ENCODE measurements at regions not wholly inside any gene's neighbourhood (a gene's known extent, or its start where the extent isn't known, plus 50 kb on each side); places are given as distances from the start of the nearest gene placed in this dataset.

DNA sequence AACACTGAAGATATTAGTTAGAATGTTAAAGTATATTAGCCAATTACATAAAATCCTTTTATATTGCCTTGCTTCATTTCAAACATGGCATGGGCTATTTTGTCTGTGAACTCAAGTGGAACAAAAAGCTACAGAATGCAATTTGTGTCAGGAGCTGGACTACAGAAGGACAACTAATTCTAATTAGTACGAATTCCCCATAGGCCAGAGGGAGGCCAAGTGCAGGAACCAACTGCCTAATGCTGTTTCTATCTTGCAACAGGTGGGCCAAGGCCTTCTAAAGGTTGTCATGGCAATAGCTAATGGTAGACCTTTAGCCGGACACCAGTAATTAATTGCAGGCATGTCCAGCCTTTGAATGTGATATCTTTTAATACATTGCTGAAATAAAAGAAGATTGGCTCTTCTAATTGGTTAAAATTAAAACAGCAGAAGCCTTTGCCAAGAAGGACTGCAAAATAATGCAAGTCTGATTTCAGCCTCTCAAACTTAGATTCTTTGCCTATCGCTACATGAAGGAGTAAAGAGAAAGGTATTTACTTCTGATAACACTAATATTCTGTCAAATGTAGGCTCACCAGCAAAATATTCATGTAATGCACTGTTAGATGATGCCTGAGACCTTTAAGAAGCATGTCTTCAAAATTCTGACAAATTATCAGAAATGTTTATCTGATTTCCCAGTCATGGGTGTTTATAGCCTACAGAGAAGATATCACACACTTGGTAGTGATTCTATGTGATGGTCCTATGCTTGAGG is 232.1 kb downstream of the LMO4 start:
- DNase-seq (ENCODE audit: low read depth): no peak

- DNase-seq (ENCODE audit: low read depth): no peak
Measured at GRCh38 chr1:87563211-87563610, 234.5 kb downstream of the LMO4 start.

DNA sequence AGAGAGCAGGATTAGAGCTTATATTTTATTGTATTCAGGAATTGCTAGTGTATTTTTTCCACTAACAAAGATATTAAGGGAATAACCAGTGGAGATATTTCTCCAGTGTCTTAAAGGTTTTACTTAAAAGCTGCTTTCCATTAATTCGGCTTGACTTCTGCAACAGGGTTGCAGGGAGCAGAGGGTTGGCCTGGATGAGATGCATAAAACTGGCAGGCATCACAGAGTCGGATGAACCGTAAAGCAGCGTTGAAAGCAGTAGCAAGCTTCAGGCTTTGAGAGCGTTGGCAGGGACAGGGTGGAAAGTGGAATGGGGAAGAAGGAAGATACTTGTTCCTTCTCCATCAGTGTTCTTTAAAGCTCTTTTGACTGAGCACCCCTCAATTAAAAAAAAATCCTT is 237.2 kb downstream of the LMO4 start:
- DNase-seq (ENCODE audit: low read depth): no peak

- DNase-seq (ENCODE audit: low read depth): no peak
Measured at GRCh38 chr1:87568005-87568404, 239.3 kb downstream of the LMO4 start.

DNA sequence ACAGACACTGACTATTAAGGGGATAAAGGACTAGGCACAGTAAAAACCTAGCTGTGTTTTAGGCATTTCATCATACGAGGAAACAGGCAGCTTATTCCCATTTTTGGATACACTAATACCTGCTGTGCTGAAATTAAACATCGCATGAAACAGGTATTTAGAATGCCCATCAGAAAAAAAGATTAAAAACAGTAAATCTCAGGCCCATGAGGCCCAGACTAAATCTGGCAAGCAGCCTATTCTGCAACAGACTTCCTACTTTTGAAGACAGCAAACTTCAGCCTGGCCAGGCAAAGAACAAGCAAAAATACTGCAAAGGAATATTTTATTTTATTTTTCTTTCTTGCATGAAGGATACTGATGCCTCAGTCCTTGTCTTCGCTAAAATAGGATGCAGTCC is 240.2 kb downstream of the LMO4 start:
- no peak for DNase-seq (ENCODE audit: low read depth)

DNA sequence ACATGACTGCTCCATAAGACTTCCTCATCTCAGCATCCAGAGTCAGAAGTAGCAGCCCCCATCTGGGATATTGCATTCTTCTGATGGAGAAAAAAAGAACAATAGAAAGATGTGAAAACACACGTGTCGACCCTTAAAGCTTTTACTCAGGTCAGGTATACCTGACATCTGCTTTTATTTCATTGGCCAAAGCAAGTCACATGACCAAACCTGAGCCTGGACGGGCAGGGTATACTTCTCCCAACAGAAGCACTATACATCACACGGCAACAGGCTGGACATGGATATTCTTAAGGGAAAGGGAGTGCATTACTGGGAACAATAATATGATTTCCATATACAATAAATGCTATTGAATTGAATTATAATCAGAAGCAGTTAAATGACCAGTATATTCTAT is 243.3 kb downstream of the LMO4 start:
- no peak for DNase-seq (ENCODE audit: low read depth)

- no peak for DNase-seq (ENCODE audit: low read depth)
Measured at GRCh38 chr1:87572891-87573290, 244.2 kb downstream of the LMO4 start.

DNA sequence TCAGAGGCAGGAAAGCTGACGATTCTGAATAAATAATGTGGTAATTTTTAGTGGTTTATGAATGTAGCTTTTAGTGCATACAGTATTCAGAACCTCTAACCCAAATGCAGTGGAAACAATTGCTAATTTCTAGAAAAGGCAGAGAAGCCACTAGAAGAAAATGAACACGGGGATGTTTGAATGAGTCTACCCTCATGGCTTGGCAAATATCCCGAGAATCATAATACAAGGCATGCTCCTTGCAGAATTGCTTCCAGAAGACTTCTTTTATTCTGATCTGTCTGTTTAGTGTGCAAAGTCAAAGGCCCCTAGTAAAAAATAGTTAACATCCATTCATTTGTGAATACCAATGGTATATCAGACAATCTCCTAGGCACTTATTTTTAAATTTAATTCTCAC is 246.8 kb downstream of the LMO4 start:
- DNase-seq (ENCODE audit: low read depth): no peak

DNA sequence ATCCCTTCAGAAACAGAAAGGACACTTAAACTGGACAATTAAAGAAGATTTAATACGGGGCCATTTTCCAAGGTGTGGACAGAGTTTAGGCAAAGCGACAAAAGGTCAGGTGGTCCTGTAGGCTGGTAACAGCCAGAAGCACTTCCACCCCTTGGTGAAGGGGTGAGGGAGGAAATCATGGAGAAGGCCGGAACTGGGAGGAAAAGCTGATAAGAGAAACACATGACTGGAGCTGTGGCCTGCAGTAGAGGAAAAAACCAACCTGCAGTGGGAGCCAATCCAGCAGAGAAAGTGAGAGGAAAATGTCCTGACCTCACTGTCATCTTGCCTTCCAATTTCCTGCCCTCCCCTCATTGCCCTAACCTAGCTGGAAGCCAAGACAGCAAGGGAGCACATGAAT is 249.8 kb downstream of the LMO4 start:
- DNase-seq (ENCODE audit: low read depth): no peak

GRCh38 chr1:87583459-87583858 is 254.8 kb downstream of the LMO4 start:
- no peak for DNase-seq (ENCODE audit: low read depth)

GRCh38 chr1:87584586-87584985 is 255.9 kb downstream of the LMO4 start:
- no peak for DNase-seq (ENCODE audit: low read depth)

GRCh38 chr1:87586501-87586900 is 257.8 kb downstream of the LMO4 start:
- DNase-seq (ENCODE audit: low read depth): no peak

DNA sequence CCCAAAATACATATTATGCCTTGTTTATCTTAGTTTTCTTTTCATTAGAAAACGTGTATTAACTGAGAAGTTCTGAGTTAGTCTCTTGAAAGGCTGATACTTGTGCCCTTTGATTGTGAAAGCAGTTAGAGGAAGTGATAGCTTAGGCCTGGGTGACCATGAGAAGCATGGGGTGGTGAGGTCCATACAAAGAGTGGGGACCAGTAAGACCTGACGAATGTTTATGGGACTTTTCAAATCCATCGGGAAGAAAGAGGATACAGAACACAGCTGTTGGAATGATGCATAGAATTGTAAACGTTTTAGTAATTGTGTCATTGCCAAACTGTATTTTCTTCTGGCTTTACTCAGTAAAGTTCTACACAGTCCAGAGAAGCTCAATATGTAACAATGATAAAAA is 259.8 kb downstream of the LMO4 start:
- DNase-seq (ENCODE audit: low read depth): no peak

DNA sequence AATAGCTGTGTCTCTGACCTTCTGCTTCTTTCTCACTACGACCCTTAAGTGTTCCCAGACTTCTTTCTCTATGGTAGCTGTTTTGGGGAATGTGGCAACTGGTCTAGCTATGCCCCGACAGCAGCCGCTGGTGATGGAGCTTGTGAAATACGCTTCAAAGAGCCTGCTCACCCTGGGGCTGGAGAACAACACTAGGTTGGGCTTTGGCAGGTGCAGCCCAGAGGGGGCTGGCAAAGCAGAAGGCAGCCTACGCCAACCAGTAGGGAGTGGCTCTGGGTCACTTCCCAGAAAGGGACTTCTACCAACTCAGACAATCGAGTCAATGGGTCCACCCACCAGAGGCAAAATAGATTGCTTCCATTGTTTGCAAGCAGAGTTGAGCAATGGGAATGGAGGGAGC is 262.8 kb downstream of the LMO4 start:
- DNase-seq (ENCODE audit: low read depth): no peak

GRCh38 chr1:87592156-87592555 is 263.5 kb downstream of the LMO4 start:
- DNase-seq (ENCODE audit: low read depth): no peak

- DNase-seq (ENCODE audit: low read depth): no peak
Measured at GRCh38 chr1:87594736-87595383, 266.2 kb downstream of the LMO4 start.

- DNase-seq (ENCODE audit: low read depth): no peak
Measured at GRCh38 chr1:87595384-87595781, 266.7 kb downstream of the LMO4 start.

DNA sequence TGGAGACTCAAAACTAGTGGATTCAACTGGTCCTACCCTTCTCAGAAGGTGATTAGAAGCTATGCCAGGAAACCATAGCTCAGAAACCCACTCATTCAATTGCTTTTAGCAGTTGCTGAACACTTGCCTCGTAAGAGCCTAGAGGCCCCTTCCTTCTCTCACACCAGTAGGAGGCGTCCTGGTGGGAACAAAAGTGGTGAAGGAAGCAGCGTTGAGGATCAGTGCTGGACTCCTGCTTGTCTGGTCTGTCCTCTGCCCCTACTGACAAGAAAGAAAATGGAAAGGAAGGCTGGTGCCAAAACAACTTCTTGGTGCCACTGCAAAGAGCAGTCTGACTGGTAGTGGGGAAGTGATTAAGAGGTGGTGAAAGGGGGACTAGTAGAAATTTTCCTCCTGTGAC is 269.7 kb downstream of the LMO4 start:
- no peak for DNase-seq (ENCODE audit: low read depth)

DNA sequence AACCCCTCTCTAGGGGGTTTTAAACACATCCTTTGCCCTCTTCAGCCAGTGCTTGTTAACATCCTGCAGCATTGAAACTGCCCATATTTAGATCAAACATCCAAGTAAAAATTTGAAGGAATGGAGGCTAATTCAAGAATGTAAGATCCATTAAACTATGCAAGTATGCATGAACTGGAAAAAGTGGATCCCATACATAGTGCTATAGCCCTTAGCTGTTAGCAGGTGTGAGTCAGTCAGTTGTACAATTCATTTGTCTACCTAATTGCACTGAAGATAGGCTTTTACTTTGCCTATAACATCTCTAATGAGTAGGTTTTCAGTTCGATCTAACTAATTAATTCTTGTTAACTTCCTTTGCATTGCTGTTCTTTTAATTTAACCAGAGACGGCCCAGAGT is 270.9 kb downstream of the LMO4 start:
- DNase-seq (ENCODE audit: low read depth): no peak

DNA sequence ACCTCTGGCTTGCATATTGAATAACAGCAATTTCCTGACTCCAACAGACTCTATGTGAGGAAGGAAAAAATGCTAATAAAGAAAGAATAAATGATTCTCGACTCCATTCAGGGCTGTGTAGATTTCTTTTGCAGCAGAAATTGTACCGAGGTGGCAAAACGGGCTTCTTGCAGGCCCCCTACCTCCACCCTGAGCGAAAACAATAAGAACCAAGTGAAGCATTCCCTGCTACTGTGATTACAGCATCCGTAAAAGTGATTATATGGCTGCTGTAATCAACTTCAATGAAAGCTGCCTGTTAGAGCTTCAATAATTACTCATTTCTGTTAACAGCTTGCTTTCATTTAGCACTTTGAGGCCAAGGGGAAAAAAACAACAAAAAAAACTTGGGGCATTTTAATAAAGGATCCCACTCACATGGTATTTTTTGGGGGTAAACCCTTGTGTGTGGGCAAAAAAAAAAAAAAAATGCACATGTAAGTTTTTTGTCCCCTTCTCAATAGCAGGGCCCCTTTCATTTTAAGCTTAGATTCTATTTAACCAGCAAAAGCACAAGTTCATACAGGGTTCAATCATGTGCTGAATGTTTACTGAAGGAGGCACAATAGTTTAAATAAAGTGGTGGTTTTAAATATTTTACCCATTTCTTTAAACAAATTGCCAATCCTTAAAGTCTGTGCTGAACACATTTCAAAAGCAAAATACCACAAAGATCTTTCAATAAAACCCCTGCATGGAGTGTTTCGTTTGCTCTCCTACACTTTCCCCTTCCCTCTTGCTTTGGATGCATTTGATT is 271.6 kb downstream of the LMO4 start:
- DNase-seq (ENCODE audit: low read depth): no peak

DNA sequence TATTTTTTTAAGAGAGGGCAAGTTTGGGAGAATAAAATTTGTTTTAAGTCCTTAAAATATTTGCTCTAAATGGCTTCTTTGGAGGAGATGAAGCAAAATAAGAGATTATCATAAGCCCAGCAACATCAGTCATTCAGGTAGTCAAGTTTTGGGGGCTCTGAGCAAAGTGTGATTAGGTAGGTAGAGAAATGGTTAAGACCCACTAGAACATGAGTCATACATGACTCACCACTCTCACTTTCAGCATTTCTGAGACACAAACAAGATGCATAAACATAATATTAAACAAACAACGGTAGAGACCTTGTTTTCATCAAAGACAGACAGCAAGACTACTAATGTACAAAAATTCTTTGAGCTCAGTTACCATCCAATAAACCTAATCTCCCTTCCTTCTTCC is 272.2 kb downstream of the LMO4 start:
- DNase-seq (ENCODE audit: low read depth): no peak

GRCh38 chr1:87603626-87604025 is 274.9 kb downstream of the LMO4 start:
- no peak for DNase-seq (ENCODE audit: low read depth)

GRCh38 chr1:87612956-87613355 is 284.3 kb downstream of the LMO4 start:
- no peak for DNase-seq (ENCODE audit: low read depth)

Data from activated T-helper 1 cell treated with Interleukin-2 at 50 U/mL for 16 hours (primary cell).